Sigmoid colon (tissue), 4 donors: ENCODE measurements at regions not wholly inside any gene's neighbourhood (a gene's known extent, or its start where the extent isn't known, plus 50 kb on each side); places are given as distances from the start of the nearest gene placed in this dataset.

Source experiments
- CTCF ChIP-seq, 4 experiments: fragments of 450-650 bp in 3 of 4; fragments of 200-600 bp in 1 of 4; IDR thresholded peaks; one replicate each; pipeline ENCODE4 v1.5.1; 2016 to 2019; ENCODE audit warnings: antibody characterized with exemption in 4 of 4, mild to moderate bottlenecking in 3 of 4, moderate library complexity in 2 of 4
- EP300 ChIP-seq, 4 donors: sonication (generic); formaldehyde crosslinking; IDR thresholded peaks; one replicate each; pipeline ENCODE4 v1.6.1; 2017; ENCODE audit warnings: antibody characterized with exemption in 4 of 4
- POLR2A ChIP-seq, 2 donors: fragments of 450-650 bp; IDR thresholded peaks; one replicate each; pipeline ENCODE4 v1.6.1; 2016; ENCODE audit warnings: antibody characterized with exemption in 2 of 2, mild to moderate bottlenecking in 2 of 2, moderate library complexity in 2 of 2
- POLR2AphosphoS5 ChIP-seq, 4 donors: sonication (generic); formaldehyde crosslinking; IDR thresholded peaks; one replicate each; pipeline ENCODE4 v1.6.1; 2017; ENCODE audit warnings: antibody characterized with exemption in 4 of 4

GRCh38 chr2:37512971-37513370, 158.5 kb downstream of the CDC42EP3 start:
- TF ChIP-seq EP300 (IDR thresholded peaks at IDR 0.05), result no peak
- no peak for TF ChIP-seq POLR2A (IDR thresholded peaks at IDR 0.05)
- TF ChIP-seq POLR2AphosphoS5 (IDR thresholded peaks at IDR 0.05), result no peak
- no peak for TF ChIP-seq CTCF (IDR thresholded peaks at IDR 0.05)
